ENCODE measurements at regions not wholly inside any gene's neighbourhood (a gene's known extent, or its start where the extent isn't known, plus 50 kb on each side); places are given as distances from the start of the nearest gene placed in this dataset.

DNA sequence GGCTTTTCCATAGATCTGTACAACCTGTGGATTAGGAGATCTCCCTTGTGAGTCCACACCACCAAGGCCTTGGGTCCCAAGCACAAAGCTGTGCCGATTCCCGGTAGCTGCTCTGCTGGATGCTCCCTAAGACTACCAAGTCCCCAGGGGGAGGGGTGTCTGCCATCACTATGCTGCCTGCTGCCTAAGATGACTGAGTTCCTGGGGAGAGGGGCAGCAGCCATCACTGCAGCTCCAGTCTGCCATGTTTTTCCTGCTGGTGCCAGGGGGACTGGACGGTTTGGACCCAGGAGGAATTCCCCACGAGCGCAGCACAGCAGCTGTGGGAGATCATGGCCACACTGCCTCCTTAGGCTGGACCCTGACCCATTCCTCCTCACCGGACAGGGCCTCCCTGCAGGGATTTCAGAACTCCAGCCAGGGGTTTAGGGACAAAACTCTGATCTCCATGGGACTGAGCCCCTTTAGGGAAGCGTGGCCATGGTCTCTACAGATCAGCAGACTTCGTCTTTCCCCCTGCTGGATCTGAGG lies 1049.8 kb downstream of the SORCS1 start:
- DNase-seq = no peak
- Mint-ChIP-seq H3K9me3 (peaks cover 24 to 40% (median 32%) of the 10 kb centered on the region in 3 donors), H3K4me3 (no peak overlapping the region), H3K36me3 (no peaks in the 10 kb centered on the region), H3K27ac (no peak overlapping the region), H3K27me3 (no peaks in the 10 kb centered on the region), H3K4me1 (no peaks in the 10 kb centered on the region)
- WGBS (ENCODE audit: insufficient coverage) = 86% methylated on average over 7 of the region's 8 CpGs
- CTCF ChIA-PET = no interaction called here
- no peaks in the 10 kb centered on the region for H3K4me1 ChIP-seq (ENCODE audit: control insufficient read depth in 1 of 2, extremely low read depth in 1 of 2, insufficient read depth in 2 of 2, low read length in 2 of 2)
- H3K27ac ChIP-seq (ENCODE audit: low read length) = no peak overlapping the region
- no peak for ATAC-seq (replicated peaks in 1 of 4)
- H3K4me3 ChIP-seq (ENCODE audit: control insufficient read depth in 1 of 2, extremely low read depth in 1 of 2, low read length in 1 of 2) = no peak overlapping the region
- no peaks in the 10 kb centered on the region for H3K9me3 ChIP-seq
- H3K36me3 ChIP-seq (ENCODE audit: control insufficient read depth in 2 of 2, extremely low read depth in 1 of 2, insufficient read depth in 1 of 2, low read length in 1 of 2) = no peaks in the 10 kb centered on the region
- POLR2A ChIA-PET = no interaction called here
- no peaks in the 10 kb centered on the region for H3K27me3 ChIP-seq (replicated peaks in 1 of 2; ENCODE audit: control insufficient read depth in 2 of 2, extremely low read depth in 1 of 2, insufficient read depth in 2 of 2, low read length in 1 of 2)

DNA sequence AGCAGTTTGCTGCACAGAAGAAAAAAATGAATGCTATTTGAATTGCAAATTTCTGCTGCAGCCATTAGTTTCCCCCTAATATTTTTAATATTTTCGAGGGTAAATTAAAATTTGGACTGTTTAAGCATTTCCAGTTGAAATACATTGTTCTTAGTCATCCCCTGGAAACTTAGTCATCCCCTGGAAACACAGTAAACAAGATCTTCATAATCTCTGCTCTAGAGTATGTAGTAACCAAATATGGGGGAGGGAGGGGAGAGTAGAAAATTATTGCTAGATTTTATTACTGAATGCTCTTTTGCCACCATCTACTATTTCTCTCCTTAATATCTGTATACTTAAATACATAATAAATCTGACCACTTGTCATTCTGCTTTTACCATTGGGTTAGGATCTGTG lies 1053.3 kb downstream of the SORCS1 start:
- Histone ChIP-seq H3K27me3 (replicated peaks in 1 of 2; ENCODE audit: control insufficient read depth in 2 of 2, extremely low read depth in 1 of 2, insufficient read depth in 2 of 2, low read length in 1 of 2) (no peaks in the 10 kb centered on the region), H3K4me3 (ENCODE audit: control insufficient read depth in 1 of 2, extremely low read depth in 1 of 2, low read length in 1 of 2) (no peak overlapping the region), H3K27ac (ENCODE audit: low read length) (no peak overlapping the region), H3K9me3 (no peaks in the 10 kb centered on the region), H3K36me3 (ENCODE audit: control insufficient read depth in 2 of 2, extremely low read depth in 1 of 2, insufficient read depth in 1 of 2, low read length in 1 of 2) (no peaks in the 10 kb centered on the region), H3K4me1 (ENCODE audit: control insufficient read depth in 1 of 2, extremely low read depth in 1 of 2, insufficient read depth in 2 of 2, low read length in 2 of 2) (no peaks in the 10 kb centered on the region)
- H3K36me3 Mint-ChIP-seq = no peaks in the 10 kb centered on the region
- WGBS (ENCODE audit: insufficient coverage) = no CpG with 5 or more reads among the region's 1 CpG
- H3K27me3 Mint-ChIP-seq = no peaks in the 10 kb centered on the region
- DNase-seq (no peak), ATAC-seq (replicated peaks in 1 of 4) (no peak)
- POLR2A ChIA-PET = no interaction called here
- CTCF ChIA-PET = no interaction called here
- H3K4me3 Mint-ChIP-seq = no peak overlapping the region
- no peaks in the 10 kb centered on the region for H3K4me1 Mint-ChIP-seq
- no peak overlapping the region for H3K27ac Mint-ChIP-seq
- peaks cover 7 to 13% (median 8%) of the 10 kb centered on the region in 3 donors for H3K9me3 Mint-ChIP-seq

DNA sequence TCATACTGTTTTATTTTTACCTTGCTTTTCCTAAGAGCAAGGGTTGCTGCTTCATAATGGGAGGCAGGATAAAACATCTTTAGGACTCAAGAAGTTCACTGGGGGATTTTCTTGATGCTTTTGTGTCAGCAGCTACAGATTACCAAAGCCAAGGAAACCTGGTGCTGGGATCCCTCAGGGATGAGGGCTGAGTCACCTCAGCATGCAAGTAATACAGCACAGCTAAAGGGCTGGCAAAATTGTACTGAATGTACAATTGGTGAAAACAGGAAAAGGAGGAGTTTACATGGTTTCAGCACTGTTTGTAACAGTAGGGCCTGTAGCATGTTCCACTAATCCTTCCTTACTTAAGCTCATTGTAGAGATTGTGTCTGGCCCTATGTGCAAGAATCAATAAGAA lies 1056.8 kb downstream of the SORCS1 start:
- Histone ChIP-seq H3K27ac (ENCODE audit: low read length) (no peak overlapping the region), H3K4me1 (ENCODE audit: control insufficient read depth in 1 of 2, extremely low read depth in 1 of 2, insufficient read depth in 2 of 2, low read length in 2 of 2) (no peaks in the 10 kb centered on the region), H3K36me3 (ENCODE audit: control insufficient read depth in 2 of 2, extremely low read depth in 1 of 2, insufficient read depth in 1 of 2, low read length in 1 of 2) (no peaks in the 10 kb centered on the region), H3K9me3 (no peaks in the 10 kb centered on the region), H3K27me3 (replicated peaks in 1 of 2; ENCODE audit: control insufficient read depth in 2 of 2, extremely low read depth in 1 of 2, insufficient read depth in 2 of 2, low read length in 1 of 2) (no peaks in the 10 kb centered on the region), H3K4me3 (ENCODE audit: control insufficient read depth in 1 of 2, extremely low read depth in 1 of 2, low read length in 1 of 2) (no peak overlapping the region)
- no peaks in the 10 kb centered on the region for H3K36me3 Mint-ChIP-seq
- peaks cover 0 to 9% (median 0%) of the 10 kb centered on the region in 3 donors for H3K9me3 Mint-ChIP-seq
- no peak overlapping the region for H3K4me3 Mint-ChIP-seq
- no peak for DNase-seq
- no peak overlapping the region for H3K27ac Mint-ChIP-seq
- ATAC-seq (replicated peaks in 1 of 4) = no peak
- H3K27me3 Mint-ChIP-seq = no peaks in the 10 kb centered on the region
- no peaks in the 10 kb centered on the region for H3K4me1 Mint-ChIP-seq
- ChIA-PET CTCF (no interaction called here), POLR2A (interaction anchor here in 1 of 2 donors (0.6 kb wide), 1 partner anchor 43 kb away, joined by 4 read pairs; no protein-coding TSS in a partner anchor)

DNA sequence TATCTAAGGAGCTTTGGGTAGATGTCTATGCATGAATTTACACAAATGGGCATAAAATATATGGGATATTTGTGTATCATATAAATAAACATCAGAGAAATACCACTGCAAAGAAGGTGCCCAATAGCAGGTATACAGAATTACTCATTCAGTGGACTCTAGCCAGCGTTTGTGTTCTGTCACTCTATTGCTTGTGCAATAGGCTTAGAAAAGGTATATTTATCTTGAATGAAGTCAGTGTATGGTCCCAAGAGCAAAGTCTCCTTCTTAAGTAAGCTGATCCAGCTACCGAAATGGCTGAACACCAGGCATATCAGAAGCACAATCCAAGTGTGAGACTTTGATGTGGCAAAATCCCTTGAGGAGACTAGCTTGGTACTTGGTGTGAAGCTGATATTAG lies 1058.4 kb downstream of the SORCS1 start:
- Mint-ChIP-seq H3K4me3 (no peak overlapping the region), H3K27ac (no peak overlapping the region), H3K9me3 (peaks cover under 1 to 9% (median 2%) of the 10 kb centered on the region in 3 donors), H3K4me1 (no peaks in the 10 kb centered on the region), H3K36me3 (no peaks in the 10 kb centered on the region), H3K27me3 (no peaks in the 10 kb centered on the region)
- H3K4me3 ChIP-seq (ENCODE audit: control insufficient read depth in 1 of 2, extremely low read depth in 1 of 2, low read length in 1 of 2) = no peak overlapping the region
- POLR2A ChIA-PET = no interaction called here
- no peaks in the 10 kb centered on the region for H3K4me1 ChIP-seq (ENCODE audit: control insufficient read depth in 1 of 2, extremely low read depth in 1 of 2, insufficient read depth in 2 of 2, low read length in 2 of 2)
- 85% methylated on average over 2 of the region's 2 CpGs for WGBS (ENCODE audit: insufficient coverage)
- CTCF ChIA-PET = no interaction called here
- DNase-seq = no peak
- H3K27me3 ChIP-seq (replicated peaks in 1 of 2; ENCODE audit: control insufficient read depth in 2 of 2, extremely low read depth in 1 of 2, insufficient read depth in 2 of 2, low read length in 1 of 2) = no peaks in the 10 kb centered on the region
- H3K9me3 ChIP-seq = no peaks in the 10 kb centered on the region
- ATAC-seq (replicated peaks in 1 of 4) = no peak
- no peak overlapping the region for H3K27ac ChIP-seq (ENCODE audit: low read length)
- H3K36me3 ChIP-seq (ENCODE audit: control insufficient read depth in 2 of 2, extremely low read depth in 1 of 2, insufficient read depth in 1 of 2, low read length in 1 of 2) = no peaks in the 10 kb centered on the region

DNA sequence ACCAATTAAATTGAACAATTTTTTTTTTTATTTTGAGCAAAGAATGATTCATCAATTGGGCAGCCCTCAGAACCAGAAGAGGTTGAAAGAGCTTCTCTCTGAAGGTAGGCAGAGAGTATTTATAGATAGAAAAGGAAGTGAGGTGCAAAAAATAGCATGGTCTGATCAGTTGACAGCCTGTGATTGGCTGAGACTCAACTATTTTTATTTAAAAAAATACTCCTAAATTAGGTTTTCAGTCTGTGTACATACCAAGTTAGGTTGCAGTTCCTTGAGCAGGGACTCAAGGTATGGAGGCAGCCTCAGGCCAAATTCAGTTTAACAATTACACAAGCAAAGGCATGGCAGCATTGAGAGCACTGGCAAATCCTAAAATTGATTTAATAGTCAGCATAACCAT lies 1074.7 kb downstream of the SORCS1 start:
- H3K4me1 Mint-ChIP-seq = no peaks in the 10 kb centered on the region
- H3K4me3 Mint-ChIP-seq = no peak overlapping the region
- H3K27me3 Mint-ChIP-seq = no peaks in the 10 kb centered on the region
- H3K9me3 ChIP-seq = no peaks in the 10 kb centered on the region
- peaks cover 0 to 5% (median 4%) of the 10 kb centered on the region in 3 donors for H3K9me3 Mint-ChIP-seq
- H3K27ac ChIP-seq (ENCODE audit: low read length) = no peak overlapping the region
- no peaks in the 10 kb centered on the region for H3K36me3 Mint-ChIP-seq
- ATAC-seq (replicated peaks in 1 of 4) = no peak
- no peaks in the 10 kb centered on the region for H3K36me3 ChIP-seq (ENCODE audit: control insufficient read depth in 2 of 2, extremely low read depth in 1 of 2, insufficient read depth in 1 of 2, low read length in 1 of 2)
- ChIA-PET POLR2A (interaction anchor here (0.7 kb wide), 2 partner anchors 24 to 337 kb away, joined by 5 to 6 read pairs; no protein-coding TSS in a partner anchor), CTCF (no interaction called here)
- H3K27ac Mint-ChIP-seq = no peak overlapping the region
- H3K4me1 ChIP-seq (ENCODE audit: control insufficient read depth in 1 of 2, extremely low read depth in 1 of 2, insufficient read depth in 2 of 2, low read length in 2 of 2) = no peaks in the 10 kb centered on the region
- no peaks in the 10 kb centered on the region for H3K27me3 ChIP-seq (replicated peaks in 1 of 2; ENCODE audit: control insufficient read depth in 2 of 2, extremely low read depth in 1 of 2, insufficient read depth in 2 of 2, low read length in 1 of 2)
- H3K4me3 ChIP-seq (ENCODE audit: control insufficient read depth in 1 of 2, extremely low read depth in 1 of 2, low read length in 1 of 2) = no peak overlapping the region
- DNase-seq = no peak

DNA sequence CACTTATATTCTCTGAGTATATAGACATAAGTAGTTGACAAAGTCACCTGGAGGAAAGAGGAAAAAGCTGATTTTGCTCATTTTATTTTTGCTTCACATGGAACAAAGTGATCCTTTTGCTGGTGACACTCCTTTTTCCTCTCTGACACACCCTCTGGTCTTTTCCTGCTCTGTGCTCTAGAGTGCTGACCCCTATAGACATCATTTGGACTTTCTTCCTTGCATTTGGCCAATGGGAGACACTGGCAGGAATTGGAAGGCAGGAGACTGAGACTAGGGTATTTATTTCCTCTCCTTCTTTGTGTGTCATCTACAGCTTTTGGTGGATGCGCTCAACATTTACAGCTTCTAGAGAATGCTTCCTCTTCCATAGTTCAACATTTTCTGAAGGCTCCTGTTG lies 1078.1 kb downstream of the SORCS1 start:
- CTCF ChIA-PET = no interaction called here
- Mint-ChIP-seq H3K4me3 (no peak overlapping the region), H3K36me3 (no peaks in the 10 kb centered on the region), H3K9me3 (peaks cover 0 to 9% (median 4%) of the 10 kb centered on the region in 3 donors), H3K4me1 (no peaks in the 10 kb centered on the region), H3K27ac (no peak overlapping the region), H3K27me3 (no peaks in the 10 kb centered on the region)
- H3K27me3 ChIP-seq (replicated peaks in 1 of 2; ENCODE audit: control insufficient read depth in 2 of 2, extremely low read depth in 1 of 2, insufficient read depth in 2 of 2, low read length in 1 of 2) = no peaks in the 10 kb centered on the region
- H3K4me1 ChIP-seq (ENCODE audit: control insufficient read depth in 1 of 2, extremely low read depth in 1 of 2, insufficient read depth in 2 of 2, low read length in 2 of 2) = no peaks in the 10 kb centered on the region
- DNase-seq (no peak), ATAC-seq (replicated peaks in 1 of 4) (no peak)
- no peak overlapping the region for H3K27ac ChIP-seq (ENCODE audit: low read length)
- no CpG with 5 or more reads among the region's 1 CpG for WGBS (ENCODE audit: insufficient coverage)
- POLR2A ChIA-PET = no interaction called here
- H3K4me3 ChIP-seq (ENCODE audit: control insufficient read depth in 1 of 2, extremely low read depth in 1 of 2, low read length in 1 of 2) = no peak overlapping the region
- no peaks in the 10 kb centered on the region for H3K36me3 ChIP-seq (ENCODE audit: control insufficient read depth in 2 of 2, extremely low read depth in 1 of 2, insufficient read depth in 1 of 2, low read length in 1 of 2)
- H3K9me3 ChIP-seq = no peaks in the 10 kb centered on the region

DNA sequence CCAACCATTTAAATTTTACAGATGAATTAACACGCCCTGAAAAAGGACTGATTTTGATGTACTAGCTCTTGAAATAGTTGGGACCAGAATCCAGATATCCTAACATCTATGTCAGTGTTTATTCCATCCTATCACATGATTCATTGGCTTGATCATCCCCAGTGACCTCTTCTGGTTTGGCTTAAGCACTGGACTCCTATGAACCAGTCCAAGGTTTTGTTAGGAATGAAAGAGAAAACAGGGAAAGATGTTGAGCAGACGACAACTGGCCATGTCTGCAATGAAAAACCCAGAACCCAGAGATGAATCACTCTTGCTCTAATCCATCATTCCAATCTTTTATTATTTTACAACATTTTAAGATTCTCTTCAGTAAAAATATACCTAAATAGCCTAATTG lies 1080.9 kb downstream of the SORCS1 start:
- no peaks in the 10 kb centered on the region for H3K27me3 Mint-ChIP-seq
- CTCF ChIA-PET = no interaction called here
- no peak overlapping the region for H3K4me3 Mint-ChIP-seq
- H3K36me3 Mint-ChIP-seq = no peaks in the 10 kb centered on the region
- H3K27ac Mint-ChIP-seq = no peak overlapping the region
- no peaks in the 10 kb centered on the region for H3K4me1 Mint-ChIP-seq
- peaks cover 0 to 7% (median 4%) of the 10 kb centered on the region in 3 donors for H3K9me3 Mint-ChIP-seq
- Histone ChIP-seq H3K9me3 (no peaks in the 10 kb centered on the region), H3K27me3 (replicated peaks in 1 of 2; ENCODE audit: control insufficient read depth in 2 of 2, extremely low read depth in 1 of 2, insufficient read depth in 2 of 2, low read length in 1 of 2) (no peaks in the 10 kb centered on the region), H3K4me3 (ENCODE audit: control insufficient read depth in 1 of 2, extremely low read depth in 1 of 2, low read length in 1 of 2) (no peak overlapping the region), H3K4me1 (ENCODE audit: control insufficient read depth in 1 of 2, extremely low read depth in 1 of 2, insufficient read depth in 2 of 2, low read length in 2 of 2) (no peaks in the 10 kb centered on the region), H3K36me3 (ENCODE audit: control insufficient read depth in 2 of 2, extremely low read depth in 1 of 2, insufficient read depth in 1 of 2, low read length in 1 of 2) (no peaks in the 10 kb centered on the region), H3K27ac (ENCODE audit: low read length) (no peak overlapping the region)
- POLR2A ChIA-PET = no interaction called here
- ATAC-seq (replicated peaks in 1 of 4) (no peak), DNase-seq (no peak)
- WGBS (ENCODE audit: insufficient coverage) = no CpG with 5 or more reads among the region's 2 CpGs
